GM18498 (cell line): ENCODE measurements at regions not wholly inside any gene's neighbourhood (a gene's known extent, or its start where the extent isn't known, plus 50 kb on each side); places are given as distances from the start of the nearest gene placed in this dataset.

Experiments
- ATAC-seq: cut with Tn5 transposase; IDR thresholded peaks from one replicate; pipeline ENCODE4 v1.9.1; 2021; ENCODE audit warnings: mild to moderate bottlenecking, moderate library complexity; ENCODE audit not compliant: unreplicated experiment

DNA sequence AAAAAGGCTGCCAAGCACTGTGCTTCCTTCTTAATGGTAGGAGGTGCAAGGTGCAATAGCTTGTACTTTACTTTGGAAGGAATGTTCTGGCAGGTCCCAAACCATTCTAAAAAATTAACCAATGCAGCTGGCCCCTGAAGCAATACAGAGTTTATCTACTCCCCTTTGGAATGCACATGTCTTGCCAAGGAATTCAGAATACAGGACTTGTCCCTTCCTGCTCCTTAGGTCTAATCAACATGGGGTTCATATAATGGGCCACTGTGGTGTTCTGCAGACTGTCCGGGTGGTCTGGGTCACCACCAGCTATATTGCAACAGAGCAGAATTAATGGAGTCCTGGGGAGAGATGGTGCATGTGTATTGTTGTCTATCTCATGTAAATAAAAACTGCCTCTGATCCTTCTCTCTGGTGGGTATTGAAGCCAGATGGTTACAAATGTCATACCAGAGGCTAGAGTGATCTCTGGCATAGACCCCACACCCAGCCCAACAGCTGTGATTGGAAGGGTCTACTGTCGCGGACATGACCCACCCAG is 112.8 kb downstream of the RIPK4 start:
- no peak for ATAC-seq

DNA sequence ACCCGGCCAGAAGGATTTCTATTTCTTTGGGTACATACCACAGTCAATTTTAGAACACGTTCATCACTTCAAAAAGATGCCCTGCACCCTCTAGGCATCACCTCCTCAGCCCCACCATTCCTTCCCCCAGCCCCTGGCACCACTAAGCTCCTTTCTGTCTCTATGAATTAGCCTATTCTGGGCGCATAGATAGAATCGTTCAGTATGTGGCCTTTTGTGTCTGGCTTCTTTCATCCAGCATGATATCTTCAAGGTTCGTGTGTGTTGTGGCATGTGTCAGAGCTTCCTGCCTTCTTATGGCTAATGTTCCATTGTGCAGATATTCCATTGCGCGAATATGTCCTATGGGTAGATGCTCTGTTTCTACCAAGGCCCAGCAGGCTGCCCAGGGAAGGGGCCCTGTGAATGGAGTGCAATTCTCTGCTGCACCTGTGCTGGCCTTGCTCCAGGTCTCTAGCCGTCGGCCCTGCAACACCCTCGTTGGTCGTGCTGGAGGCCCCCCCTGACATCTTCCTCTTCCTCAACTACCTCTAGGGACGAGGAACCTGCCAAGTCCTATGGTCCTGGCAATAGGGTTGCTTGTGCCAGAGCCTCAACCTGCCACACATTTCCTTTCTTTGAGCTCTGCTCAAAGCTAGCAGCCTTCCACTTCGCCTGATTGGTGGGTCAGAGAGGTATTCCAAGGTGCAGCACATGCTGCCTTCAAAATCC is 113.5 kb downstream of the RIPK4 start:
- ATAC-seq, result no peak

DNA sequence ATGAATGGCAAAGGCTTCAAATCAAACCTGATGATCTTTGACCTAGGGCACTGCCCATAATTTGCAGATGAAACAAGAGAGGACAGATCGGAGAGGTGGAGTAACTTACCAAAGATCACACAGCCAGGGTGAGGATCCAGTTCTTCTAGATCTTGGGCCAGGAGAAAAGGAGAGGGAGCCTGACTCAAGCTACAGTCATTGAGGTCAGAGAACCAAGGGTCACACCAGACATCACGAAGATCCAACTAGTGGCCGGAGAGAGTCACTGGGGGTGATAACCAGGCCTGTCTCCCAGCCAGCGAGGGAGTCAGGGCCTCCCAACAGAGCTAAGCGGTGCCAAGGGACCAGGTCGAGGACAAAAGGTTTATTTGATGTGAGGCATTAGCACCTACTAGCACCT is 115.0 kb downstream of the RIPK4 start:
- ATAC-seq, result no peak

DNA sequence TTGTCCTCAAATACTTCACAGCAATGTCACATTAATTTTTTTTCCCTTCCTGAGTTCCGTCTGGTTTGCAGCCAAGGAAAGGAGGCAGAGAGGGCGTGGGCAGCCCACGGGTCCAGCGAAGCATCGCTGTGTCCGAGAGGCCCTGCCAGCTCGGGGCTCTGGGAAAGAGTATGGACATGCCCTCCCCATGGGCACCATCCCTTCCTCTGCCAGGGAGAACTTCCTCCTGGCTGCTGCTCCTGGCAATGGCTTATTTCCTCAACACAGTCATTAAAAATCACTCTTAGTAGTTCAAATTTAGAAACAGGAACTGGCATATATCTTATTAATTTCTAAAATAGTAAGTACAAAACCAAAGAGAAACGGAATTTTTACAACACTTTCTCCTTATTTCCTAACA is 115.4 kb downstream of the RIPK4 start:
- no peak for ATAC-seq

DNA sequence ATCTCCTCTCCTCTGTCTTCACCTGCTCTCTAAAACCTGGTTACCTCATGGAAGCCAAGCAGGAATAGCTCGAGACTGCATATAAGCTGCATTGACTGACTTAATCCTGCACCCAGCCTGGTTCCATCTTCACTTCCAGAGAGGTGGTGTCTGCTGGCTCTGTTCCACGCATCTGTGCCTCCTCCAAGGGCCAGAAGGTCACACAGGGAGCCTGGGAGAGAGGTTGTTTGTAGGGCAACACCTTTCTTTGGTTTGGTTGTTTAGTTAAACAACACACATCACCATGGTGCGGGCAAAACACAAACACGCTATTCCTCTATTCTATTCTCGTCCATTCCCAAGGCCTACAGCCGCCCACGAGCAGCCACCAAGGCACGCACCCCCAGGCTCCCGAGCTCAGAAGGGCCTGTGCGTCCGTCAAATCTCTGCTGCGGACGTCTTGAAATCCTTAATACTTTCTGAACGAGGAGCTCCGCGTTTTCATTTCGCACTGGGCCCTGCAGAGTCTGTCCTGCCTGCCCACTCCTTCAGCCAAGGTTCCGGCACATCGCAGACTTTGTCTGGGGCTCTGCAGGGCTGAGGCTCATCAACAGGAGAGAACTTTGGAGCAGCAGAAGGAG is 116.2 kb downstream of the RIPK4 start:
- no peak for ATAC-seq

DNA sequence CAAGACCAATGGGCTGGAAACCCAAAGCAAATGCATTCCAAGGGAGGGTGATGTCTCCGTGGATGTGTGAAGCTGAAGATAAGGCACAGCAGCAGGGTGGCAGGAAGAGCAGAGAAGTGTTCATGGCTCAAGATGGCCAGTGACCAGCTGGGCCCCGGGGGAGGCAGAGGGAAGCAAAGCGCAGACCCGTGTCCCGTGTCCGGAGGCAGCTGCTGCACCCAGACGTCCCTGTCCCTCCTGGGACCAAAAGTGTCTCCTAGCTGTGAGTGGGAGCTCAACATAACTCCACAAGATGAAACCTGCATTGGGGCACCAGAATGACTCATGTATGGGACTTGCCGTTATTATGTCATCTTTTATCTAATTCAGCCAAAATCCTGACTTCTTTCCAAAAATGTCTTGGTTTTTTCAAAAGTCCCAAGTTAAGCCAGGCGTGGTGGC is 118.2 kb downstream of the RIPK4 start:
- no peak for ATAC-seq

DNA sequence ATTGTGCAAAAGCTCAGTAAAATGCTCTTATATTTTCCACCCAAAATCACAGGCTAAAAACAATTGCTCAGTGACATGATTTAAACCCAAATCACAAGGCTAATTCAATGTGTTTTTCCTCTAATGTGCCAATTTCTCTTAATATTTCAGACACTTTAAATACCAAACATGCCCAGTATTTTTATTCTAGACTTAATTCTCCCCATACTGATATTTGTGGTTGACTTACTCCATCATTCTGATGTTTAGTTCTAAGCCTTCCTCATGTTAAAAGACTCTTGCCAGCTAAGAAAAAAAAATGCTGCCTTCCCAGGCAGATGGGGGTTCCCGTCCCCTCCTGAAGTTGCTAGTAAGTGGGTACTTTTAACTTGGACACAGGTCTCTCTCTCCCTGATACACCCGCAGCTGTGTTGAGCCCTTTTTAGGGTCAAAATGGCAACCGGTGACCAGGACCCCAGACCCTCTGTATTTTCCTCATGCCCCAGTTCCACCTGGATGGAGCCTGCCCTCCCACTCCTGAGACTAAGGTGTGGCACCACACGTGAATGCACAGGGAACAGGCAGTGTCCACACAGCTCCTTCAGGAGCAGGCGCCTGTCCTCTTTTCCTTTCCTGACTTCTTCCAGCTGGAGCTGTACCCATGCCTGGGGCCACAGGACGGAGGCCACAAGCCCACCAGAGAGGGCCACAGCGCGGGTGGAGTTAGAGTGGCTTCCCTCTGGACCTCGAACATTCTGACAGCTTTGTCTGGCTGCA is 118.9 kb downstream of the RIPK4 start:
- no peak for ATAC-seq

DNA sequence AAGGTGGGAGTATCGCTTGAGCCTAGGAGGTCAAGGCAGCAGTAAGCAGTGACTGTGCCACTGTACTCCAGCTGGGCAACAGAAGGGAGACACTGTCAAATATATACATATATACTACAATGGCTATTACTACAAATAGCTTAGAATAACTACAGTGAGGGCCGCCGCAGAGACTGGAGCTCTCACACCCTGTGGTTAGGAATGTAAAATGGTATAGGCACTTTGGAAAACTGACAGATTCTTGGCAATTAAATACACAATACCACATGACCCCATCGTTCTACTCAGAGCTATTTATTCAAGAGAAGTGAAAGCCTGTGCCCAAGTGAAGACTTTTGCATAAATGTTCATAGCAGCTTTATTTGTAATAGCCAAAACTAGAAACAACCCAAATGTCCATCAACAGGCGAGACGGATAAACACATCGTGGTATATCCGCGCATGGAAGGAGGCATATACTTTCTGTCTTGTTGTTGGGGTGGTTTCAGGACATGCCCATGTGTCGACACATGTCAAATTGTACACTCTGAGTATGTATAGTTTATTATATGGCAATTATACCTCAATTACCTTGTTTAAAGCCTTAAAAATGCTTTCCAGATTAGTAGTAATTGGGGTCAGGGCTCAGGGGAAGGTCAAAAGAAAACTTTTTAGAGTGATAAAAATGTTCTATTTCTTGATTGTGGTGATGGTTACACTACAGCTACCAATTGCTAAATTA is 123.4 kb downstream of the RIPK4 start:
- ATAC-seq, result no peak

DNA sequence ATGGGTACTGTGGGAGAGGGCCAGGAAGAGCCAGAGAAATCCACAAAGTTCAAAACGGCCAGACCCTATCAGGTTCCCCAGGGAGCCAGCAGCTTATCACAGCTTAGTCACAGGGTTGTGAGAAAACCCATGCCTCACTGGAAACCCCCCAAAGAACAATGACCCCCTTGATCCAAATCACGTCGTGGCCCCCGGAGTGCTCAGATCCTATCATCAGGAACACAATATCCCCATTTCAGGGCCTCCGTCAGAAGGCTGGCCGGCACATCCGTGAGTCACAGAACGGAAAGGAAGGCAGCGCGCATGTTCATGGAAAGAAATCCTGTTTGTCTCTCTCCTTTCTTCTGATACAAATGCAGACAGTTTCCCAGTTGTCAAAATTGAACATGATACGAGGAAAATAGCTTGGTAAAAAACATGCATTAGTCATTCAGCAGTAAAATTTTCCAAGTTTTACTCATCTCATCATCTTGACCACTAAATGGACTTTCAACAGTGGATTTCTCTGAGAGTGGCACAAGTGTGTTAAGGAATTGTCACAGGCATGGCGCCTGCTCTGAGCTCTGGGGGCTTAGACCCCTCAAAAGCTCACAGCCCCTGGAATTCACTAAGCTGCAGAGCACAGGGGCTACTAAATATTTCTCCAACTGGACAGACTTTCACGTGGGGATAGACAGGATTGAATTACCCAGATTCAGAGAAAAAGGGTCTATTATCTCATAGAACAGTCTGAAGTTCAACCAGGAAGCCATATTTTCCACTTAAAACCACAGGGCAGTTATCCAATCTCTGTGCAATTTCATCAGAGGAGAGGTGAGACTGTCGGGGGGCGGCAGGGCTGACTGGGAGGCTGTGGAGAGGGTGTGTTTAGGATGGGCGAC is 124.8 kb downstream of the RIPK4 start:
- no peak for ATAC-seq

DNA sequence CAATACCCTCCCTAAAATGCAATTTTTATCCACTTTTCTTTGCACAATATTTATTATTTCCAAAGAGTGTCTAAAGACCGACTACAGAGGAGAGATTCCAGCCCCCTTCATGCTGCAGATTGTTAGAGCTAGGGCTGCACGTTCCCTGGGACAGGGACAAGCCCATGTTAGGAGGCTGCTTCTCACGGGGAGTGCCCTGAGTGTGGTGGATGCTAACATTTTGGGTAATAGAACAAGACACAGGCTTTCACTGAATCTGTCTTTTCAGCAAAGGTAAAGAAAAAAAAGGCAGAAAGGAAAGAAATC is 125.4 kb downstream of the RIPK4 start:
- ATAC-seq, result no peak

DNA sequence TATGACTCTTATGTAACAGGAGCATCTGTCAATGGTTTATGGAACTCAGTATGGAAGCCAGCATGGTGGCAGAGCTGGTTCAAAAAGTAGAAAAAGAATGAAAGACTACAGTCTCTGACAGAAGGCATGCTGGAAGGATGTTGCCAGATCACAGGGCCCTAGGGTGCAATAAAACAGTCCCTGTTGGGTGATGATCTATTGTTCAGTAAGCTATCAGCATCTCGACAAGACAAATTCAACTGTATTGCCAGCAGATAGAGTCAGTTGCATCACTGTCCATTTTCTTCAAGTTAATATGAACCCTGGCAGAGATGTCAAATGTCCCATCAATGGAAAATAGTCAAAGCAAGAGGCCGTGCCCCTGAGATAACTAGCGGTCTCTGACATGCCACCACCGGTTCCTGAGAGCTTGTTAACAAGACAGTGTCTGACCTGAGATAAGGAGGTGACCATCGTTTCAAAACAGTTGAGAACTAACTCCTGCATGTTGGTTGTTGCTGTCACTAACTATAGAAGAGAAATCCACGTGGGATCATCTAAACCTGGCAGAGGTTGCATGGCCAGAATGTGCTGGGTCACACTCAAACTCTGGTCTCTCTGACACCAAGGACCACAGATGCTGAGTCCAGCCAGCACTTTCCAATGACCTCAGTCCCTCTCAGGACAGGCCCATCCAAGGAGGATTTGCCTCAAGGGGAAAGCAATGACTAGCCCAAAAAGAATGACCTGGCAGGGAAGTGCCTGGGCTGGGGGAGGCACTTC is 125.9 kb downstream of the RIPK4 start:
- ATAC-seq, result no peak

DNA sequence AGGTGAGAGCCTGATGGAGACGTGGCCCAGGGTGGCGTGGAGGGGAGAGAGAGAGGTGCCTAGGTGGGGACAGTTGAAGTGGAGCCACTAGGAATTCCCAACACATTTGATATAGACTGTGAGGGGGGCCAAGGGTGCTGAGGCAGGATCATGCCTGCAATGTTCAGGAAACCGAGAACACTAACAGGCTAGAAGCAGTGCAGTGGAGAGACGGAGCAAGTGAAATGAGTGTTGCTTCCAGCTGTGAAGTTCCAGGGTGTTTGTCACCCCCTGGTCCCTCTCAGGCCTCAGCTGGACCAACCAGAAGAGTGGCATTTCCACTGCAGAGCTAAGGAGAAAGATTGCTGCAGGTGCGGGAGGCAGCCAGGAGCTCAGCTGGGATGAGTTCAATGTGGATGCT is 127.1 kb downstream of the RIPK4 start:
- no peak for ATAC-seq

DNA sequence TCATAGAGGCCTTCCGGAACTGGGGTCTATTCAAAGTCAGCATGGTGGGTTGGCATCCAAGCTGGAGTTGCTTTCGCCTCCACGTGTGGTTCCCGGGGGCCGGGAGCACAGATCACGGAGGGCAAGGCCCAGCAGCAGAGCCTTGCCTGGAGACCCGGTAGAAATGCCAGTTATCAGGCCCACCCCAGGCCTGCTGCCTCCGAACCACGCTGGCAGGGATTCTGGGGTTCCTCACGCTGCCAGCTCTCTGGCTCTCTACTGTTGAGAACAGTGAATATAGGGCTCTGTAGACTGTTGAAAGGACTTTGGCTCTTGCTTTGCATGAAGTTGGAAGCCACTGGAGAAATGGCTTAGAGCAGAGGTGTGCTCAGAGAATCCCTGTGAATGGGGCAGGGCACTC is 127.5 kb downstream of the RIPK4 start:
- ATAC-seq, result no peak

DNA sequence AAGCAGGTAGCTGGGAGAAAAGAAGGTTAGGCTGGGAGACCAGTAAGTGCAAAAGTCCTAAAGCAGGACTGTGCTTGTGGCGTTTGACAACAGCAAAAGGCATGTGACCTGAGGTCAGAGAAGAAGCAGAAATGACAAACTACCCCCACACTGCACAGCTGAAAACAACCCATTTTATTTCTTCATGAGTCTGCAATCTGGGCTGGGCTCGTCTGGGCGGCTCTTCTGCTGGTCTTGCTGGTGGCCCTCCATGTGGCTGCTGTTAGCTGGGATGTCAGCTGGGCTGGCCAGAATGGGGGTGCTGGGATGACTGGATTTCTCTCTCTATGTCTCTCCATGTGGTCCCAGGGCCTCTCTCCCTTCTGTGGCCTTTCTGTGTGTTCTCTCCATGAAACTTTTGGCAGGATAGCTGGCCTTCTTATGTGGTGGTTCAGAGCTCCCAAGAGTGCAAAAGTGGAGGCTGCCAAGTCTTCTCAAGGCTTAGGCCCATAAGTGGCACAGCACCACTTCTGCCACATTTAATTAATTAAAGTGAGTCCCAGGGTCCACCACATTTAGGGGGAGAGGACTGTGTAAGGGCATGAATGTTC is 128.6 kb downstream of the RIPK4 start:
- ATAC-seq, result no peak

DNA sequence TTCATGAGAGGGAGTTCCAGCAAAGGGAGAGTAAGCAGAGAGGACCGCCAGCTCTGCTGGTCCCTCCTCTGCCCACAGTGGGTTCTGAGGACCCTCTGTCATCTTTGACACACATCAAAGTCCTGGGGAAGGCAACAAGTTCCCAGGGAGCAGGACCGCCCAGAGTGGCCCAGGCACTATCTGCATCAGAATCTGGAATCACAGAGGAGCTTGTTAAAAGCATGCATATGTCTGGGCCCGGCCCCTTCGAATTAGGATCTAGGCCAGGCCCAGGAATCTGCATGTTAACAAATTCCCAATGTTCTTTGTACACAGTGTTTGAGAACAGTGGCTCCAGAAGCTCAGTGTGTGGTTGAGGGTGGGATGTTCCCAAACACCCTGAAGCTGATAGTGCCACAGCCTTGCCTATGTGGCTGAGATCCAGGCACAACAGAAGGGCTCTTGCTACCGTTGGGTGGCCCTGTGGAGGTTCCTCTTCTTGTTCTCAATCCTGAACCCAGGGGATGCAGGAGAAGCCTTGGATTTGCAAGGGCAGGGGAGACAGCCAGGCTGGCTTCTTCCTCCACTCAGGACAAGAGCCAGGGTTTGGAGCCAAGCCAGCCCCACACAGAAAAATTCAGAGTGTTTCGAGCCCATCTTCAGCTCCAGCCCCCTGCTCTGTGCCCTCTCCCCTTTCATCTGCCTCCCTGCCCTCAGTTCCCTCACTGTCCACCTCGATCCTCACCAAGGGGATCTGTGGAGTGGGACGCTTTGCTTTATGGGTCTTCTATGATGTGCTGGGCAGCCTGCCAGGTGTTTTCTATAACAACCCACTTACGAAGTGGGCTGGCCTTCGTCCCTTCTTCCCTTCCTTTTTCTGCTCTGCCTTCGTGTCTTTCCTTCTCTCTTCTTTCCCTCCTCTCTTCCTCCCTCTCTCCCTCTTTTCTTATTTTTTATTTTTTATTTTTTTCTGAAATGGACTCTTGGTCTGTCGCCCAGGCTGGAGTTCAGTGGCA is 129.0 kb upstream of the TMPRSS2 start:
- no peak for ATAC-seq

DNA sequence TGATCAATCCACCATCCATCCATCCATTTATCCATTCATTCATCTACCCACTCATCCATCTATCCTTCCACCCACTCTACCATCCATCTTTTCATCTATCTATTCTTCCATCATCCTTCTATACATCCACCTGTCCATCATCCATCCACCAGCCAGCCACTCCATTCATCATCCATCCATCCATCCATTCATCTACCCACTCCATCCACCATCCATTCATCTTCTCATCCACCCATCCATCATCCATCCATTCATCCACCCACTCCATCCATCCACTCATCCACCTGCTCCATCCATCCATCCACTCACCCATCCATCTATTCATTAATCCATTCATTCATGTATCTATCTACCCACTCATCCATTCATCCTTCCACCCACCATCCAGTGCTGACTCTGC is 127.9 kb upstream of the TMPRSS2 start:
- no peak for ATAC-seq

DNA sequence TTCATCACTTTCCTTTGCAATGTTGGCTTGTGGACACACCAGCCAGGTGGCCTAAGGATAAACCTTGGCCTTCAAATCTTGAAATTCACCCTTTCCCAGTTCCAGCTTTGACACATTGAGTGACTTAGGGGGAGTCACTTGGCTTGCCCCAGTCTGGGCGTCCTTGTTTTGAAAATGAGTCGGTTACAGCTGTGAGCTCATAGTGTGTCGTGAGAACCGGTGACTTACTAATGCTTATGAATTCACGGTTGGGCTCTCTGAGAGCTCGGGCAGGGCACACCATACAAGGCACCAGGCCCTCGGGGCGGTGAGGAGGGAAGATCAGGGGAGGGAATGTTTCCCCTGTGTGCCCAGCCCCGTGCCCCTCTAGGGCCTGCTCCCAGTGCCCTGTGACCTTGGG is 126.9 kb upstream of the TMPRSS2 start:
- ATAC-seq, result no peak

DNA sequence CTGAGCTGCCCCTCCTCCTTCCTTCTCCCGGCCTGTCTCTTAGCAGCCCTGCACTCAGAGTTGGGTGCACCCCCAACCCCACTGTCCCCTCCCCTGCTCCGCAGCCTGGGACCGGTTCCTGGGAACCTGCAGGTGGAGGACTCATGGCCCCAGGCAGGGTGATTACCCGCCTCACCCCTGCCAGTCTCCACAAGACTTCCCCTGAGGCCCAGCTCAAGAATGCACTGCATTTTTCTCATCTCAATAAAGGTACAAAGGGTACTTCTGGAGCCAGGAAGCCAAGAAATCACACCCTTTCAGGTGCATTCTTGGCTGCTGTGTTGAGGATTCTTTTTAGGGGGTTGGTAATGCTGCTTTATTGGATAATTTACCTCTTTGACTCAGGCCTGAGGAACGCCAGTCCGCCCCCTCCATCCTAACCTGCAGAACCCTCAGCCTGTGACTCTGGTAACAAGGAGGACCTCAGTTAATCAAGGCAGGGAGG is 126.3 kb upstream of the TMPRSS2 start:
- no peak for ATAC-seq
